ENCODE measurements at regions not wholly inside any gene's neighbourhood (a gene's known extent, or its start where the extent isn't known, plus 50 kb on each side); places are given as distances from the start of the nearest gene placed in this dataset.

DNA sequence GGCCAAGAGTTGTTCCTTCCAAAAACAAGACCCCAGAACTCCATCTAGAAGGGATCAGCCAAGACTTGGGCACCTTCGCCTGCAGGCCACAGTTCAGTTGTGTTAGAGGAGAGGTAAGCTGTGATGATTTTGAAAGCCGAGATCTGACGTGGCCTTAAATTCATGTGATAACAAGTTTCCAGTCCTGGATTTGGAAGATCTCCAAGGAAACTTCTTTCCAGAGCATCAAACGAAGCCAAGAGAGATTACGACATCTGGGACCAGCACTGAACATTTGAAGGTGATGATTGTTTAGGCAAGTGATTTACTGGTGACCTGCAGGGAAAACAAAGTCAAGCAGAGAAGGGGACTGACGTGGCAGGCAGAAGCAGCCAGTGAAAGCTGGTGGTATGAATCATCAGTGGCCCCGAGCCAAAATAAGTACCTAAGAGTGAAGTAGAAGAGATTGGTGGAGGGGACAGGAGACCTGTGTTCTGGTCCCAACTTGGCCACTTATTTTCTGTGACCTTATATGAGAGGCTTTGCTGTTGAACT, 339.0 kb upstream of the PROK2 start:
- Histone ChIP-seq H3K9me3 (ENCODE audit: insufficient read depth in 2 of 2, low read depth in 1 of 2, low read length in 1 of 2) (no peaks in the 10 kb centered on the region), H3K23me2 (ENCODE audit: low read depth, low read length) (no peaks in the 10 kb centered on the region; the same call in 1 of the 2 replicates), H4K8ac (ENCODE audit: extremely low read depth, insufficient read depth, low read length) (no peak overlapping the region), H3K4me3 (ENCODE audit: extremely low read depth in 1 of 4, insufficient read depth in 2 of 4, low read depth in 3 of 4, low read length in 4 of 4) (no peak overlapping the region), H3K27me3 (replicated peaks in 1 of 4; ENCODE audit: control insufficient read depth in 3 of 4, extremely low read depth in 1 of 4, insufficient read depth in 3 of 4, low read length in 3 of 4) (no peaks in the 10 kb centered on the region), H4K20me1 (replicated peaks in 1 of 2; ENCODE audit: control insufficient read depth in 1 of 2, insufficient read depth in 2 of 2, low read length in 2 of 2) (no peaks in the 10 kb centered on the region), H3K23ac (ENCODE audit: insufficient read length) (no peak overlapping the region), H3K56ac (replicated peaks; ENCODE audit: insufficient read length, low read depth, low read length) (no peak overlapping the region), H4K5ac (ENCODE audit: insufficient read length, low read depth, low read length) (no peak overlapping the region), H3K27ac (ENCODE audit: low read depth, low read length) (no peak overlapping the region), H2BK5ac (ENCODE audit: low read depth, low read length) (no peak overlapping the region), H2AFZ (ENCODE audit: low read length) (no peak overlapping the region), H2BK12ac (ENCODE audit: low read depth, low read length) (no peak overlapping the region), H2BK20ac (ENCODE audit: low read length) (no peak overlapping the region), H3K79me1 (ENCODE audit: low read depth, low read length) (no peaks in the 10 kb centered on the region), H3K4me1 (replicated peaks in 1 of 4; ENCODE audit: control insufficient read depth in 3 of 4, insufficient read depth in 4 of 4, low read length in 3 of 4) (no peaks in the 10 kb centered on the region), H3K9ac (replicated peaks in 1 of 4; ENCODE audit: extremely low read depth in 1 of 4, low read depth in 3 of 4, low read length in 3 of 4) (no peak overlapping the region), H3K4ac (replicated peaks; ENCODE audit: insufficient read length, low read depth, low read length) (no peak overlapping the region), H2BK120ac (replicated peaks; ENCODE audit: low read depth, low read length) (no peak overlapping the region), H3K18ac (ENCODE audit: extremely low read depth, low read length) (no peak overlapping the region), H2AK5ac (ENCODE audit: low read depth, low read length) (no peak overlapping the region), H3K79me2 (ENCODE audit: control insufficient read depth in 1 of 2, insufficient read depth in 2 of 2, low read length in 2 of 2) (no peaks in the 10 kb centered on the region), H2BK15ac (ENCODE audit: low read length) (no peak overlapping the region), H3K36me3 (ENCODE audit: control insufficient read depth in 2 of 4, insufficient read depth in 4 of 4, low read length in 3 of 4) (no peaks in the 10 kb centered on the region), H3K14ac (ENCODE audit: insufficient read length) (no peak overlapping the region), H3K4me2 (ENCODE audit: insufficient read depth in 1 of 2, low read depth in 2 of 2, low read length in 2 of 2) (no peak overlapping the region), H4K91ac (replicated peaks; ENCODE audit: insufficient read length, low read length) (no peak overlapping the region)
- DNase-seq (ENCODE audit: low read depth in 1 of 2, low spot score in 2 of 2) (no peak), FAIRE-seq (no peak)
- CTCF ChIA-PET (ENCODE audit: partially characterized antibody) = no interaction called here
- WGBS, 2 experiments (ENCODE audit: extremely low coverage in 1 of 2, insufficient coverage in 1 of 2, insufficient read length in 1 of 2, insufficient replicate concordance in 2 of 2, low coverage in 1 of 2, low lambda C conversion rate in 2 of 2, missing lambda C conversion rate in 1 of 2) = 96% methylated on average over 7 of the region's 7 CpGs; no CpG with 5 or more reads in 1 of the 2 experiments
- POLR2A ChIA-PET (ENCODE audit: partially characterized antibody) = no interaction called here
- TF ChIP-seq EGR1 (IDR thresholded peaks at IDR 0.05; ENCODE audit: borderline replicate concordance, low read depth, low read length) (no peak), POLR2AphosphoS5 (IDR thresholded peaks at IDR 0.05; ENCODE audit: low read depth, low read length) (no peak), NRF1 (IDR thresholded peaks at IDR 0.05; ENCODE audit: low read depth, low read length) (no peak), KDM5A (IDR thresholded peaks at IDR 0.05; ENCODE audit: low read length) (no peak), RFX5 (IDR thresholded peaks at IDR 0.05; ENCODE audit: borderline replicate concordance, low read depth, low read length) (no peak), SRF (IDR thresholded peaks at IDR 0.05; ENCODE audit: low read depth, low read length) (no peak), KDM4A (IDR thresholded peaks at IDR 0.05; ENCODE audit: low read depth, low read length, severe bottlenecking) (no peak), CREB1 (IDR thresholded peaks at IDR 0.05) (no peak), YY1 (IDR thresholded peaks at IDR 0.05; ENCODE audit: low read depth, low read length) (no peak), GTF2F1 (IDR thresholded peaks at IDR 0.05; ENCODE audit: borderline replicate concordance, low read depth, low read length) (no peak), CTBP2 (IDR thresholded peaks at IDR 0.05; ENCODE audit: borderline replicate concordance, insufficient read depth, insufficient read length, low read length) (no peak), EP300 (IDR thresholded peaks at IDR 0.05; ENCODE audit: borderline replicate concordance in 1 of 2, low read depth in 2 of 2, low read length in 2 of 2) (no peak), NANOG (IDR thresholded peaks at IDR 0.05; ENCODE audit: insufficient read depth, low read depth, low read length, poor library complexity, severe bottlenecking) (no peak), SUZ12 (IDR thresholded peaks at IDR 0.05; ENCODE audit: low read length) (no peak), MAFK (IDR thresholded peaks at IDR 0.05; ENCODE audit: low read depth, low read length) (no peak)

All from H1 (cell line).